ENCODE measurements at regions not wholly inside any gene's neighbourhood (a gene's known extent, or its start where the extent isn't known, plus 50 kb on each side); places are given as distances from the start of the nearest gene placed in this dataset.

- TF ChIP-seq, protein P1, sequence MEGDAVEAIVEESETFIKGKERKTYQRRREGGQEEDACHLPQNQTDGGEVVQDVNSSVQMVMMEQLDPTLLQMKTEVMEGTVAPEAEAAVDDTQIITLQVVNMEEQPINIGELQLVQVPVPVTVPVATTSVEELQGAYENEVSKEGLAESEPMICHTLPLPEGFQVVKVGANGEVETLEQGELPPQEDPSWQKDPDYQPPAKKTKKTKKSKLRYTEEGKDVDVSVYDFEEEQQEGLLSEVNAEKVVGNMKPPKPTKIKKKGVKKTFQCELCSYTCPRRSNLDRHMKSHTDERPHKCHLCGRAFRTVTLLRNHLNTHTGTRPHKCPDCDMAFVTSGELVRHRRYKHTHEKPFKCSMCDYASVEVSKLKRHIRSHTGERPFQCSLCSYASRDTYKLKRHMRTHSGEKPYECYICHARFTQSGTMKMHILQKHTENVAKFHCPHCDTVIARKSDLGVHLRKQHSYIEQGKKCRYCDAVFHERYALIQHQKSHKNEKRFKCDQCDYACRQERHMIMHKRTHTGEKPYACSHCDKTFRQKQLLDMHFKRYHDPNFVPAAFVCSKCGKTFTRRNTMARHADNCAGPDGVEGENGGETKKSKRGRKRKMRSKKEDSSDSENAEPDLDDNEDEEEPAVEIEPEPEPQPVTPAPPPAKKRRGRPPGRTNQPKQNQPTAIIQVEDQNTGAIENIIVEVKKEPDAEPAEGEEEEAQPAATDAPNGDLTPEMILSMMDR (IDR thresholded peaks at IDR 0.05 in 8 of 11, conservative IDR thresholded peaks at IDR 0.05 in 3 of 11), result no peak
- TF ChIP-seq POLR2AphosphoS5 (IDR thresholded peaks at IDR 0.05), result no peak
Observed at GRCh38 chr10:6802759-6803426, 222.8 kb upstream of the PRKCQ start.
